ENCODE measurements at regions not wholly inside any gene's neighbourhood (a gene's known extent, or its start where the extent isn't known, plus 50 kb on each side); places are given as distances from the start of the nearest gene placed in this dataset.

GRCh38 chr6:43850314-43851203 is 80.5 kb downstream of the VEGFA start:
- no peaks in the 10 kb centered on the region for H3K23me2 ChIP-seq (ENCODE audit: insufficient read length, low read depth, low read length, poor library complexity, severe bottlenecking)
- Mint-ChIP-seq H3K27me3 (ENCODE audit: low read depth) (no peaks in the 10 kb centered on the region), H3K9me3 (no peaks in the 10 kb centered on the region), H3K27ac (peak overlapping the region in 2 of 3 experiments; percentile 1 to 8; a peak in 2 of 7 replicates), H3K4me3 (peak overlapping the region in 1 of 2 experiments; percentile 19; a peak in 1 of 5 replicates), H3K36me3 (ENCODE audit: insufficient read depth in 1 of 3, low read depth in 3 of 3) (no peaks in the 10 kb centered on the region), H3K4me1 (peaks cover 31 to 38% of the 10 kb centered on the region in 2 experiments)
- H3K27ac ChIP-seq (ENCODE audit: insufficient read length, low read depth, low read length): no peak overlapping the region
- H2BK15ac ChIP-seq (ENCODE audit: low read depth, low read length): no peak overlapping the region
- no peak overlapping the region for H3K4ac ChIP-seq (ENCODE audit: low read depth, low read length)
- H3K4me2 ChIP-seq (ENCODE audit: insufficient read depth, insufficient read length, low read length): no peak overlapping the region
- no peaks in the 10 kb centered on the region for H4K20me1 ChIP-seq (ENCODE audit: control insufficient read depth, insufficient read depth, insufficient read length)
- H3K9me3 ChIP-seq (ENCODE audit: control insufficient read depth, low read depth, low read length): no peaks in the 10 kb centered on the region
- no peak overlapping the region for H3K9ac ChIP-seq (ENCODE audit: extremely low read depth, insufficient read length, low read length)
- 0 out of 2 replicates have a peak overlapping the region, but pooled peaks have one; percentile 6 for H3K14ac ChIP-seq (ENCODE audit: insufficient read depth, low read length)
- WGBS (ENCODE audit: extremely low coverage, insufficient read length, low lambda C conversion rate): no CpG with 5 or more reads among the region's 8 CpGs
- H3K23ac ChIP-seq (ENCODE audit: insufficient read length, low read depth, low read length): no peak overlapping the region
- H3K79me2 ChIP-seq (ENCODE audit: insufficient read depth, low read length): no peaks in the 10 kb centered on the region
- no peak for DNase-seq
- no peaks in the 10 kb centered on the region for H3K79me1 ChIP-seq (ENCODE audit: insufficient read depth, low read depth, low read length, poor library complexity, severe bottlenecking)
- no peak overlapping the region for H2BK120ac ChIP-seq (ENCODE audit: low read depth, low read length, poor library complexity, severe bottlenecking)
- H3K27me3 ChIP-seq (ENCODE audit: insufficient read depth, low read length): no peaks in the 10 kb centered on the region
- H4K8ac ChIP-seq (replicated peaks; ENCODE audit: insufficient read length, low read depth, low read length): no peak overlapping the region
- H4K5ac ChIP-seq (ENCODE audit: insufficient read length, low read depth, low read length): no peak overlapping the region
- no peak overlapping the region for H3K56ac ChIP-seq (ENCODE audit: insufficient read length, low read depth, low read length)
- H2AFZ ChIP-seq (ENCODE audit: low read length): no peak overlapping the region
- no peaks in the 10 kb centered on the region for H3K4me1 ChIP-seq (ENCODE audit: insufficient read depth, low read length)
- no peak for TF ChIP-seq CTCF (conservative IDR thresholded peaks at IDR 0.05)
- H2BK5ac ChIP-seq (ENCODE audit: insufficient read length, low read length): no peak overlapping the region
- H2BK20ac ChIP-seq (ENCODE audit: low read depth, low read length, poor library complexity, severe bottlenecking): no peak overlapping the region
- H2BK12ac ChIP-seq (ENCODE audit: insufficient read length, low read depth, low read length): no peak overlapping the region
- H3K18ac ChIP-seq (ENCODE audit: insufficient read length, low read depth, low read length): no peak overlapping the region
- no peak overlapping the region for H2AK5ac ChIP-seq (ENCODE audit: insufficient read length, low read length)
- no peak overlapping the region for H3T11ph ChIP-seq (ENCODE audit: low read length)
- H4K91ac ChIP-seq (ENCODE audit: insufficient read length, low read depth, low read length): no peak overlapping the region
